ENCODE measurements at regions not wholly inside any gene's neighbourhood (a gene's known extent, or its start where the extent isn't known, plus 50 kb on each side); places are given as distances from the start of the nearest gene placed in this dataset.

GRCh38 chr5:115469904-115470516 lies 74.6 kb downstream of the FEM1C start:
- Histone ChIP-seq H3K27ac (no peak overlapping the region), H3K36me3 (no peaks in the 10 kb centered on the region), H3K9me3 (ENCODE audit: severe bottlenecking) (no peaks in the 10 kb centered on the region), H3K27me3 (ENCODE audit: insufficient read depth, low read depth, severe bottlenecking) (no peaks in the 10 kb centered on the region), H3K4me3 (ENCODE audit: low read depth, low read length) (no peak overlapping the region)
- DNase-seq: no peak
- TF ChIP-seq CTCF (IDR thresholded peaks at IDR 0.05; ENCODE audit: low read depth, low read length): no peak

- Histone ChIP-seq H3K27me3 (ENCODE audit: insufficient read depth, low read depth, severe bottlenecking) (no peaks in the 10 kb centered on the region), H3K9me3 (ENCODE audit: severe bottlenecking) (no peaks in the 10 kb centered on the region), H3K27ac (no peak overlapping the region), H3K4me3 (ENCODE audit: low read depth, low read length) (no peak overlapping the region), H3K36me3 (no peaks in the 10 kb centered on the region)
- no peak for TF ChIP-seq CTCF (IDR thresholded peaks at IDR 0.05; ENCODE audit: low read depth, low read length)
- no peak for DNase-seq
Observed at GRCh38 chr5:115467628-115468027, 76.9 kb downstream of the FEM1C start.

GRCh38 chr5:115465431-115465830 lies 79.1 kb downstream of the FEM1C start:
- Histone ChIP-seq H3K27me3 (ENCODE audit: insufficient read depth, low read depth, severe bottlenecking) (no peaks in the 10 kb centered on the region), H3K4me3 (ENCODE audit: low read depth, low read length) (no peak overlapping the region), H3K36me3 (no peaks in the 10 kb centered on the region), H3K27ac (no peak overlapping the region), H3K9me3 (ENCODE audit: severe bottlenecking) (no peaks in the 10 kb centered on the region)
- no peak for DNase-seq
- TF ChIP-seq CTCF (IDR thresholded peaks at IDR 0.05; ENCODE audit: low read depth, low read length): no peak

GRCh38 chr5:115463983-115464382 lies 80.6 kb downstream of the FEM1C start:
- H3K9me3 ChIP-seq (ENCODE audit: severe bottlenecking): no peaks in the 10 kb centered on the region
- no peaks in the 10 kb centered on the region for H3K27me3 ChIP-seq (ENCODE audit: insufficient read depth, low read depth, severe bottlenecking)
- TF ChIP-seq CTCF (IDR thresholded peaks at IDR 0.05; ENCODE audit: low read depth, low read length): no peak
- no peak for DNase-seq
- no peaks in the 10 kb centered on the region for H3K36me3 ChIP-seq
- H3K4me3 ChIP-seq (ENCODE audit: low read depth, low read length): no peak overlapping the region
- H3K27ac ChIP-seq: no peak overlapping the region

GRCh38 chr5:115461506-115462290 lies 82.9 kb downstream of the FEM1C start:
- Histone ChIP-seq H3K9me3 (ENCODE audit: severe bottlenecking) (no peaks in the 10 kb centered on the region), H3K27me3 (ENCODE audit: insufficient read depth, low read depth, severe bottlenecking) (no peaks in the 10 kb centered on the region), H3K27ac (no peak overlapping the region), H3K4me3 (ENCODE audit: low read depth, low read length) (no peak overlapping the region), H3K36me3 (no peaks in the 10 kb centered on the region)
- TF ChIP-seq CTCF (IDR thresholded peaks at IDR 0.05; ENCODE audit: low read depth, low read length): no peak
- no peak for DNase-seq

Data from WERI-Rb-1 (cell line).